ENCODE measurements at regions not wholly inside any gene's neighbourhood (a gene's known extent, or its start where the extent isn't known, plus 50 kb on each side); places are given as distances from the start of the nearest gene placed in this dataset.
A peak's percentile ranks its signal among the peaks of the same experiment; 100 is the strongest.

GRCh38 chr3:168872826-168873225, 777.1 kb upstream of the GOLIM4 start:
- H3K9ac ChIP-seq (ENCODE audit: low read length) = no peak overlapping the region
- H2AFZ ChIP-seq (ENCODE audit: low read length) = no peak overlapping the region
- no peaks in the 10 kb centered on the region for H3K4me1 ChIP-seq (ENCODE audit: low read length)
- H3K36me3 ChIP-seq (replicated peaks; ENCODE audit: insufficient read depth, low read length) = no peaks in the 10 kb centered on the region
- TF ChIP-seq EZH2 (optimal IDR thresholded peaks at IDR 0.05; ENCODE audit: low read depth, low read length) = no peak
- TF ChIP-seq EZH2phosphoT487 (IDR thresholded peaks at IDR 0.05; ENCODE audit: low read length) = no peak
- TF ChIP-seq, protein P1, sequence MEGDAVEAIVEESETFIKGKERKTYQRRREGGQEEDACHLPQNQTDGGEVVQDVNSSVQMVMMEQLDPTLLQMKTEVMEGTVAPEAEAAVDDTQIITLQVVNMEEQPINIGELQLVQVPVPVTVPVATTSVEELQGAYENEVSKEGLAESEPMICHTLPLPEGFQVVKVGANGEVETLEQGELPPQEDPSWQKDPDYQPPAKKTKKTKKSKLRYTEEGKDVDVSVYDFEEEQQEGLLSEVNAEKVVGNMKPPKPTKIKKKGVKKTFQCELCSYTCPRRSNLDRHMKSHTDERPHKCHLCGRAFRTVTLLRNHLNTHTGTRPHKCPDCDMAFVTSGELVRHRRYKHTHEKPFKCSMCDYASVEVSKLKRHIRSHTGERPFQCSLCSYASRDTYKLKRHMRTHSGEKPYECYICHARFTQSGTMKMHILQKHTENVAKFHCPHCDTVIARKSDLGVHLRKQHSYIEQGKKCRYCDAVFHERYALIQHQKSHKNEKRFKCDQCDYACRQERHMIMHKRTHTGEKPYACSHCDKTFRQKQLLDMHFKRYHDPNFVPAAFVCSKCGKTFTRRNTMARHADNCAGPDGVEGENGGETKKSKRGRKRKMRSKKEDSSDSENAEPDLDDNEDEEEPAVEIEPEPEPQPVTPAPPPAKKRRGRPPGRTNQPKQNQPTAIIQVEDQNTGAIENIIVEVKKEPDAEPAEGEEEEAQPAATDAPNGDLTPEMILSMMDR (IDR thresholded peaks at IDR 0.05; ENCODE audit: low read length) = no peak
- no peak overlapping the region for H3K27ac ChIP-seq (ENCODE audit: low read length)
- no peaks in the 10 kb centered on the region for H3K27me3 ChIP-seq (replicated peaks; ENCODE audit: insufficient read depth, low read length)
- H3K4me3 ChIP-seq (ENCODE audit: low read length) = no peak overlapping the region
- no peaks in the 10 kb centered on the region for H3K9me2 ChIP-seq (replicated peaks; ENCODE audit: insufficient read depth, low read length)
- no peaks in the 10 kb centered on the region for H3F3A ChIP-seq (ENCODE audit: insufficient read depth, low read length)
- no peaks in the 10 kb centered on the region for H3K9me3 ChIP-seq (replicated peaks; ENCODE audit: insufficient read depth, low read length)
- DNase-seq = no peak
- no peaks in the 10 kb centered on the region for H4K20me1 ChIP-seq (ENCODE audit: insufficient read depth, low read length)
- no peak overlapping the region for H3K4me2 ChIP-seq (ENCODE audit: low read depth, low read length)
- H3K79me2 ChIP-seq (ENCODE audit: low read length) = no peaks in the 10 kb centered on the region

DNA sequence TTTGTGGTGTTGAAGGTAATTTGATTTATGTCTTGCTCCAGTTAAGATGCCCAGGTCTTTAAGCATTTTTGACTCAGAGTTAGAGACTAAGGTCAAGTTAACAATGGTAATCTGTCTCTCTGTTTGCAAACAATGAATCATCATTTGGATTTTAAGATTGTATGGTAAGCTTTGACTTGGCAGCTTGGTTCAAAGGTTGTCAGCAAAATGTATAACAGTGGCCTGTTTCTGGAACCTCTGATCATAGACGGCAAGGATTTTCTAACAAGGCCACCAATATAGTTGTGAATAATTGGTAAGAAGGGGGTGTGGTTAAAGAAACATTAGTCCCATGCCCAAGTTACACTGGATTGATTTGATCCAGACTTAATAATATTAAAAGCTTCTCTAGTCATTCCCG, 775.2 kb upstream of the GOLIM4 start:
- H2AFZ ChIP-seq (ENCODE audit: low read length) = no peak overlapping the region
- no peak overlapping the region for H3K9ac ChIP-seq (ENCODE audit: low read length)
- no peaks in the 10 kb centered on the region for H3K9me2 ChIP-seq (replicated peaks; ENCODE audit: insufficient read depth, low read length)
- no peak overlapping the region for H3K27ac ChIP-seq (ENCODE audit: low read length)
- H3K4me1 ChIP-seq (ENCODE audit: low read length) = no peaks in the 10 kb centered on the region
- no peak overlapping the region for H3K4me2 ChIP-seq (ENCODE audit: low read depth, low read length)
- no peaks in the 10 kb centered on the region for H3K27me3 ChIP-seq (replicated peaks; ENCODE audit: insufficient read depth, low read length)
- H3K36me3 ChIP-seq (replicated peaks; ENCODE audit: insufficient read depth, low read length) = no peaks in the 10 kb centered on the region
- no peak for DNase-seq
- H3K9me3 ChIP-seq (replicated peaks; ENCODE audit: insufficient read depth, low read length) = no peaks in the 10 kb centered on the region
- no peak overlapping the region for H3K4me3 ChIP-seq (ENCODE audit: low read length)
- no peaks in the 10 kb centered on the region for H3K79me2 ChIP-seq (ENCODE audit: low read length)
- no peak for TF ChIP-seq EZH2 (optimal IDR thresholded peaks at IDR 0.05; ENCODE audit: low read depth, low read length)
- no peak for TF ChIP-seq EZH2phosphoT487 (IDR thresholded peaks at IDR 0.05; ENCODE audit: low read length)
- TF ChIP-seq, protein P1 (IDR thresholded peaks at IDR 0.05; ENCODE audit: low read length) = no peak
- H3F3A ChIP-seq (ENCODE audit: insufficient read depth, low read length) = no peaks in the 10 kb centered on the region
- no peaks in the 10 kb centered on the region for H4K20me1 ChIP-seq (ENCODE audit: insufficient read depth, low read length)

GRCh38 chr3:168865022-168865551, 769.4 kb upstream of the GOLIM4 start:
- Histone ChIP-seq H3K4me1 (ENCODE audit: low read length) (no peaks in the 10 kb centered on the region), H3K9me3 (replicated peaks; ENCODE audit: insufficient read depth, low read length) (no peaks in the 10 kb centered on the region), H3K79me2 (ENCODE audit: low read length) (no peaks in the 10 kb centered on the region), H3F3A (ENCODE audit: insufficient read depth, low read length) (no peaks in the 10 kb centered on the region), H2AFZ (ENCODE audit: low read length) (no peak overlapping the region), H3K4me3 (ENCODE audit: low read length) (no peak overlapping the region), H3K9ac (ENCODE audit: low read length) (no peak overlapping the region), H3K36me3 (replicated peaks; ENCODE audit: insufficient read depth, low read length) (no peaks in the 10 kb centered on the region), H3K4me2 (ENCODE audit: low read depth, low read length) (no peak overlapping the region), H4K20me1 (ENCODE audit: insufficient read depth, low read length) (no peaks in the 10 kb centered on the region), H3K27ac (ENCODE audit: low read length) (no peak overlapping the region), H3K9me2 (replicated peaks; ENCODE audit: insufficient read depth, low read length) (no peaks in the 10 kb centered on the region), H3K27me3 (replicated peaks; ENCODE audit: insufficient read depth, low read length) (no peaks in the 10 kb centered on the region)
- DNase-seq = peak; percentile 48
- TF ChIP-seq, protein P1 (IDR thresholded peaks at IDR 0.05; ENCODE audit: low read length) = peak; percentile 68
- TF ChIP-seq EZH2 (optimal IDR thresholded peaks at IDR 0.05; ENCODE audit: low read depth, low read length) (no peak), EZH2phosphoT487 (IDR thresholded peaks at IDR 0.05; ENCODE audit: low read length) (no peak)

Measured in MM.1S (cell line).